ENCODE measurements at regions not wholly inside any gene's neighbourhood (a gene's known extent, or its start where the extent isn't known, plus 50 kb on each side); places are given as distances from the start of the nearest gene placed in this dataset.

DNA sequence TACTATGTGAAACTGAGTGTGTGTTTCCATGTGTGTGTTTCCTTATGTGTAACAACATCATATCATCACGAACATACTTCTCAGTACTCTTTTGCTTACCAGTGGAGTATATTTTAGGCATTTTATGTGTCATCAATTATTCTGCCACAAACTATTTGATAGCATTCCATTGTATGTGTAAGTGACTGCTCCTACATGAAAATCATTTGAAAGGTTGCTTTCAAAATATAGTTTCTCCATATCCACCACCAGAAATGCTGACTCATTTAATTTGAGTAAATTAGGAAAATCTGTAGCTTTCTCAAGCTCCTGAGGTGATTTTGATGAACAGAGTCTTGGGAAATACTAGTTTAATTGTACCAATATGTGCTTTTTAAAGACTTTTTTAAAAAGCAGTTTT is 376.2 kb downstream of the PCDH18 start:
- BruUV-seq (replicated peaks) = no TSS peak
- Histone ChIP-seq H3K27me3 (replicated peaks; ENCODE audit: insufficient read depth, low read depth, low read length, poor library complexity) (no peaks in the 10 kb centered on the region), H3K27ac (ENCODE audit: low read depth, low read length, poor library complexity, severe bottlenecking) (no peak overlapping the region), H3K4me3 (ENCODE audit: low read depth, low read length, poor library complexity, severe bottlenecking) (no peak overlapping the region), H3K9me3 (ENCODE audit: low read depth, low read length, poor library complexity, severe bottlenecking) (no peaks in the 10 kb centered on the region), H3K4me1 (ENCODE audit: insufficient read depth, low read length, poor library complexity, severe bottlenecking) (no peaks in the 10 kb centered on the region), H3K36me3 (ENCODE audit: insufficient read depth, low read length, poor library complexity, severe bottlenecking) (no peaks in the 10 kb centered on the region)
- TF ChIP-seq EZH2 (IDR thresholded peaks at IDR 0.05; ENCODE audit: borderline replicate concordance, low read depth, low read length, poor library complexity, severe bottlenecking) = no peak
- TF ChIP-seq, protein P1, sequence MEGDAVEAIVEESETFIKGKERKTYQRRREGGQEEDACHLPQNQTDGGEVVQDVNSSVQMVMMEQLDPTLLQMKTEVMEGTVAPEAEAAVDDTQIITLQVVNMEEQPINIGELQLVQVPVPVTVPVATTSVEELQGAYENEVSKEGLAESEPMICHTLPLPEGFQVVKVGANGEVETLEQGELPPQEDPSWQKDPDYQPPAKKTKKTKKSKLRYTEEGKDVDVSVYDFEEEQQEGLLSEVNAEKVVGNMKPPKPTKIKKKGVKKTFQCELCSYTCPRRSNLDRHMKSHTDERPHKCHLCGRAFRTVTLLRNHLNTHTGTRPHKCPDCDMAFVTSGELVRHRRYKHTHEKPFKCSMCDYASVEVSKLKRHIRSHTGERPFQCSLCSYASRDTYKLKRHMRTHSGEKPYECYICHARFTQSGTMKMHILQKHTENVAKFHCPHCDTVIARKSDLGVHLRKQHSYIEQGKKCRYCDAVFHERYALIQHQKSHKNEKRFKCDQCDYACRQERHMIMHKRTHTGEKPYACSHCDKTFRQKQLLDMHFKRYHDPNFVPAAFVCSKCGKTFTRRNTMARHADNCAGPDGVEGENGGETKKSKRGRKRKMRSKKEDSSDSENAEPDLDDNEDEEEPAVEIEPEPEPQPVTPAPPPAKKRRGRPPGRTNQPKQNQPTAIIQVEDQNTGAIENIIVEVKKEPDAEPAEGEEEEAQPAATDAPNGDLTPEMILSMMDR (conservative IDR thresholded peaks at IDR 0.05; ENCODE audit: low read depth, low read length) = no peak
- POLR2A ChIA-PET (ENCODE audit: low non-redundant PET) = no interaction called here
- DNase-seq (ENCODE audit: low spot score) = no peak
- CTCF ChIA-PET = no interaction called here
- intact Hi-C loops (cut with micrococcal nuclease; ENCODE audit: unreplicated experiment) = no loop called here

DNA sequence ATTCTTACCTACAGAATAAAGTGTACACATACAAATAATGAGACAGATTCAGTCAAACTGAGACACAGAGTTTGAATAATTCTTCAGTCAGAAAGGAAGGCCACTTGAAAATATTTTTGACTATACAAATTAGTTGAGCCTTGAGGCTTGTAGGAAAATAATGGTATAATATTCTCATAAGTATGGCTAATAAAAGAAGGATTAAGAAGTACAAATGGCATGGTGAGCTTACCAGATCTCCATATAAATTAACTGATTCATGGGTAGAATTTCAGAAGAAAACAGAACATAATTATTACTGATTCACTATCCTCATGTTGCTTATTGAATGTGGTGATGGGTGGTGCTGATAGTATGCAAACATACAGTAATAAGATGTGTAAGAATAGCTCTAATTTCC is 401.1 kb downstream of the PCDH18 start:
- intact Hi-C loops (cut with micrococcal nuclease; ENCODE audit: unreplicated experiment) = no loop called here
- no peak for TF ChIP-seq EZH2 (IDR thresholded peaks at IDR 0.05; ENCODE audit: borderline replicate concordance, low read depth, low read length, poor library complexity, severe bottlenecking)
- TF ChIP-seq, protein P1 (conservative IDR thresholded peaks at IDR 0.05; ENCODE audit: low read depth, low read length) = no peak
- H3K36me3 ChIP-seq (ENCODE audit: insufficient read depth, low read length, poor library complexity, severe bottlenecking) = no peaks in the 10 kb centered on the region
- no peak for DNase-seq (ENCODE audit: low spot score)
- ChIA-PET POLR2A (ENCODE audit: low non-redundant PET) (no interaction called here), CTCF (no interaction called here)
- BruUV-seq (replicated peaks) = no TSS peak
- H3K4me1 ChIP-seq (ENCODE audit: insufficient read depth, low read length, poor library complexity, severe bottlenecking) = peaks cover 8% of the 10 kb centered on the region
- H3K27ac ChIP-seq (ENCODE audit: low read depth, low read length, poor library complexity, severe bottlenecking) = no peak overlapping the region
- no peaks in the 10 kb centered on the region for H3K9me3 ChIP-seq (ENCODE audit: low read depth, low read length, poor library complexity, severe bottlenecking)
- no peaks in the 10 kb centered on the region for H3K27me3 ChIP-seq (replicated peaks; ENCODE audit: insufficient read depth, low read depth, low read length, poor library complexity)
- H3K4me3 ChIP-seq (ENCODE audit: low read depth, low read length, poor library complexity, severe bottlenecking) = no peak overlapping the region

DNA sequence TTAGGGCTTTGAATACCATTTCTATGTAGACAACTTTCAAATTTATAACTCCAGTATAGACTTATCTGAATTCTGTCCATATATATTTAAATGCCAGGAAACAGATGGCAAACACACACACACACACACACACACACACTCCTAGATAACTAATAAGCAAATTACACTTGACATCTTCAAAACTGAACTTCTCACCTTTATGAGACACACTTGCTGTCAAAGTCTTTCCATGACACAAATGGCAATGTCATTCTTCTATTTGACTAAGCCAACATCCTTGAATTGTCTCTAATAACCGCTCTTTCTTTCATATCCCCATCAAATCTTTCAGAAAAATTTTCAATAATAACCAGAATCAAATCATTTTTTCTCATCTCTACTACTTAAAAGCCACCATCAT is 402.4 kb downstream of the PCDH18 start:
- ChIA-PET CTCF (no interaction called here), POLR2A (ENCODE audit: low non-redundant PET) (no interaction called here)
- intact Hi-C loops (cut with micrococcal nuclease; ENCODE audit: unreplicated experiment) = loop anchor here (5.0 to 10.0 kb wide), 3 partner anchors 155 to 955 kb away; partner anchors contain the start of gene PCDH18
- DNase-seq (ENCODE audit: low spot score) = no peak
- no peak for TF ChIP-seq EZH2 (IDR thresholded peaks at IDR 0.05; ENCODE audit: borderline replicate concordance, low read depth, low read length, poor library complexity, severe bottlenecking)
- TF ChIP-seq, protein P1 (conservative IDR thresholded peaks at IDR 0.05; ENCODE audit: low read depth, low read length) = no peak
- Histone ChIP-seq H3K27ac (ENCODE audit: low read depth, low read length, poor library complexity, severe bottlenecking) (no peak overlapping the region), H3K27me3 (replicated peaks; ENCODE audit: insufficient read depth, low read depth, low read length, poor library complexity) (no peaks in the 10 kb centered on the region), H3K9me3 (ENCODE audit: low read depth, low read length, poor library complexity, severe bottlenecking) (no peaks in the 10 kb centered on the region), H3K36me3 (ENCODE audit: insufficient read depth, low read length, poor library complexity, severe bottlenecking) (no peaks in the 10 kb centered on the region), H3K4me3 (ENCODE audit: low read depth, low read length, poor library complexity, severe bottlenecking) (no peak overlapping the region), H3K4me1 (ENCODE audit: insufficient read depth, low read length, poor library complexity, severe bottlenecking) (peaks cover 8% of the 10 kb centered on the region)
- BruUV-seq (replicated peaks) = no TSS peak

Data from A673 (cell line).